ENCODE measurements at regions not wholly inside any gene's neighbourhood (a gene's known extent, or its start where the extent isn't known, plus 50 kb on each side); places are given as distances from the start of the nearest gene placed in this dataset.

GRCh38 chr6:22848121-22848520 is 278.8 kb downstream of the HDGFL1 start:
- H2AFZ ChIP-seq (ENCODE audit: low read depth, low read length, poor library complexity, severe bottlenecking), result no peak overlapping the region
- DNase-seq (ENCODE audit: low read depth, low spot score) (no peak), ATAC-seq (no peak)
- ChIA-PET CTCF (no interaction called here), RAD21 (ENCODE audit: low non-redundant PET in 1 of 2, low total read pairs in 2 of 2, uncharacterized antibody in 2 of 2, unreplicated experiment in 2 of 2) (no interaction called here), POLR2A (no interaction called here)
- no peaks in the 10 kb centered on the region for H3K36me3 ChIP-seq (ENCODE audit: control insufficient read depth in 1 of 2, insufficient read depth in 2 of 2, low read length in 2 of 2)
- H3K9me2 ChIP-seq (ENCODE audit: insufficient read depth), result no peaks in the 10 kb centered on the region
- no peak overlapping the region for H3K9ac ChIP-seq (ENCODE audit: low read length)
- no peak overlapping the region for H3K27ac ChIP-seq (ENCODE audit: low read depth, low read length)
- peaks cover 0 to 2% of the 10 kb centered on the region in 2 experiments; a peak in 1 of 4 replicates for H3K9me3 ChIP-seq (ENCODE audit: control insufficient read depth in 1 of 2, insufficient read depth in 1 of 2, low read depth in 1 of 2, low read length in 2 of 2)
- BruUV-seq (replicated peaks), result no TSS peak
- TF ChIP-seq SIN3A (IDR thresholded peaks at IDR 0.05; ENCODE audit: low read depth), result no peak
- TF ChIP-seq MAX (IDR thresholded peaks at IDR 0.05), result no peak
- TF ChIP-seq CTCF (IDR thresholded peaks at IDR 0.05 in 2 of 3, conservative IDR thresholded peaks at IDR 0.05 in 1 of 3; ENCODE audit: borderline replicate concordance in 1 of 3, insufficient read depth in 1 of 3, low read depth in 2 of 3, low read length in 2 of 3), result no peak
- no peak for TF ChIP-seq EZH2 (IDR thresholded peaks at IDR 0.05)
- TF ChIP-seq EGR1 (IDR thresholded peaks at IDR 0.05; ENCODE audit: low read depth), result no peak
- TF ChIP-seq YY1 (IDR thresholded peaks at IDR 0.05; ENCODE audit: extremely low read depth, insufficient replicate concordance, low read depth, low read length), result no peak
- TF ChIP-seq POLR2A (IDR thresholded peaks at IDR 0.05; ENCODE audit: borderline replicate concordance, extremely low read depth, insufficient read depth, insufficient read length), result no peak
- no peak for TF ChIP-seq REST (IDR thresholded peaks at IDR 0.05; ENCODE audit: low read depth)
- TF ChIP-seq FOSL1 (IDR thresholded peaks at IDR 0.05; ENCODE audit: low read depth), result no peak
- TF ChIP-seq SRF (IDR thresholded peaks at IDR 0.05; ENCODE audit: low read depth), result no peak
- TF ChIP-seq CEBPB (IDR thresholded peaks at IDR 0.05; ENCODE audit: low read depth), result no peak
- TF ChIP-seq SP1 (IDR thresholded peaks at IDR 0.05; ENCODE audit: low read depth), result no peak
- H3K4me2 ChIP-seq (ENCODE audit: low read length), result no peak overlapping the region
- intact Hi-C loops (cut with micrococcal nuclease), result no loop called here
- no peaks in the 10 kb centered on the region for H3K4me1 ChIP-seq (ENCODE audit: control insufficient read depth in 1 of 2, insufficient read depth in 2 of 2, low read length in 2 of 2)
- no peaks in the 10 kb centered on the region for H4K20me1 ChIP-seq (ENCODE audit: insufficient read depth)
- no peaks in the 10 kb centered on the region for H3K27me3 ChIP-seq (ENCODE audit: insufficient read depth, low read length)
- H3K79me2 ChIP-seq (ENCODE audit: insufficient read depth, low read length), result no peaks in the 10 kb centered on the region
- no peak overlapping the region for H3K4me3 ChIP-seq (replicated peaks in 1 of 2; ENCODE audit: low read depth in 1 of 2, low read length in 2 of 2)
